Activated CD4-positive, alpha-beta T cell treated with anti-CD3 and anti-CD28 coated beads for 48 hours (primary cell): ENCODE measurements at regions not wholly inside any gene's neighbourhood (a gene's known extent, or its start where the extent isn't known, plus 50 kb on each side); places are given as distances from the start of the nearest gene placed in this dataset.
"Not testable (repeated sequence)": the region's sequence is repeated elsewhere in the genome, so short reads cannot be mapped to it uniquely, and the experiment has no call there.

Experiments
- DNase-seq: peaks from one replicate; pipeline ENCODE4 v3.0.0-alpha.2; 2020

- DNase-seq, result no peak
Observed at GRCh38 chrX:25131055-25131454, 115.3 kb upstream of the ARX start.

GRCh38 chrX:25130619-25131018 lies 114.9 kb upstream of the ARX start:
- no peak for DNase-seq

- DNase-seq, result no peak
Observed at GRCh38 chrX:25125483-25125882, 109.7 kb upstream of the ARX start.

GRCh38 chrX:25124391-25124790 lies 108.6 kb upstream of the ARX start:
- no peak for DNase-seq

GRCh38 chrX:25112156-25112555 lies 96.4 kb upstream of the ARX start:
- DNase-seq, result no peak

- no peak for DNase-seq
Observed at GRCh38 chrX:25108481-25108880, 92.7 kb upstream of the ARX start.

GRCh38 chrX:25105221-25105620 lies 89.5 kb upstream of the ARX start:
- DNase-seq, result no peak

GRCh38 chrX:25096522-25097045 lies 80.8 kb upstream of the ARX start:
- no peak for DNase-seq

GRCh38 chrX:25091152-25091551 lies 75.4 kb upstream of the ARX start:
- DNase-seq, result not testable (repeated sequence)

- no peak for DNase-seq
Observed at GRCh38 chrX:25084446-25084845, 68.7 kb upstream of the ARX start.

GRCh38 chrX:25083661-25084060 lies 67.9 kb upstream of the ARX start:
- peak; percentile 1 for DNase-seq

GRCh38 chrX:25079020-25079419 lies 63.3 kb upstream of the ARX start:
- no peak for DNase-seq

GRCh38 chrX:25076941-25077500 lies 61.3 kb upstream of the ARX start:
- DNase-seq, result no peak

GRCh38 chrX:25072247-25072646 lies 56.5 kb upstream of the ARX start:
- no peak for DNase-seq

- no peak for DNase-seq
Observed at GRCh38 chrX:25070038-25070437, 54.3 kb upstream of the ARX start.

GRCh38 chrX:25069209-25069608 lies 53.4 kb upstream of the ARX start:
- DNase-seq, result no peak

- no peak for DNase-seq
Observed at GRCh38 chrX:25068340-25068739, 52.6 kb upstream of the ARX start.

- DNase-seq, result no peak
Observed at GRCh38 chrX:25067271-25068172, 51.8 kb upstream of the ARX start.

GRCh38 chrX:25066131-25066530 lies 50.4 kb upstream of the ARX start:
- DNase-seq, result no peak
